Prostate gland (tissue), 2 donors: ENCODE measurements at regions not wholly inside any gene's neighbourhood (a gene's known extent, or its start where the extent isn't known, plus 50 kb on each side); places are given as distances from the start of the nearest gene placed in this dataset.

ENCODE experiments used
- POLR2A ChIP-seq: fragments of 450-650 bp; IDR thresholded peaks from one replicate; pipeline ENCODE4 v1.6.1; 2016; ENCODE audit warnings: antibody characterized with exemption, mild to moderate bottlenecking
- TF ChIP-seq, protein P1 (sequence below), 4 experiments: fragments of 200-600 bp in 2 of 4; fragments of 450-650 bp in 2 of 4; sonication (generic) in 2 of 4; IDR thresholded peaks; 1 replicate in 3 of 4; 2 replicates in 1 of 4; pipeline ENCODE4 v1.5.1; 2016 to 2019; ENCODE audit warnings: antibody characterized with exemption in 4 of 4, mild to moderate bottlenecking in 2 of 4, moderate library complexity in 2 of 4

DNA sequence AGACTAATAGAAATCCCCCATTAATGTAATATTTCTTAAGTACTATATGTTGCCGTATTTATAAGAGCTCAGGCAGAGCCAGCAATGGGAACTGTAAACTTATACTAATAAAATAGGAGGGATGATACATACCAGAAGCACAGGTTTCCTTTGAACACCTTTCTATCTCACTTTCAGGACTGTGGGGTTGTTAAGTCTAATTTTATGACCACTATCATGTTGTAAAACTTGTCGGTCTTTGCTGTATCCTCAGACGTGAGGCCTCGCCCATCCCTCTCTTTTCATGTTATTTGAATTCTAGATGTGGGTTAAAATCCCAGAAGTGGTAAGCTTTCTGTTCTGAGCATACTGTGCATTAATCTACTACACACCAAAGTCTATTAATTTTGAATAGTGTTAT, 1083.5 kb upstream of the TENM4 start:
- TF ChIP-seq, protein P1, sequence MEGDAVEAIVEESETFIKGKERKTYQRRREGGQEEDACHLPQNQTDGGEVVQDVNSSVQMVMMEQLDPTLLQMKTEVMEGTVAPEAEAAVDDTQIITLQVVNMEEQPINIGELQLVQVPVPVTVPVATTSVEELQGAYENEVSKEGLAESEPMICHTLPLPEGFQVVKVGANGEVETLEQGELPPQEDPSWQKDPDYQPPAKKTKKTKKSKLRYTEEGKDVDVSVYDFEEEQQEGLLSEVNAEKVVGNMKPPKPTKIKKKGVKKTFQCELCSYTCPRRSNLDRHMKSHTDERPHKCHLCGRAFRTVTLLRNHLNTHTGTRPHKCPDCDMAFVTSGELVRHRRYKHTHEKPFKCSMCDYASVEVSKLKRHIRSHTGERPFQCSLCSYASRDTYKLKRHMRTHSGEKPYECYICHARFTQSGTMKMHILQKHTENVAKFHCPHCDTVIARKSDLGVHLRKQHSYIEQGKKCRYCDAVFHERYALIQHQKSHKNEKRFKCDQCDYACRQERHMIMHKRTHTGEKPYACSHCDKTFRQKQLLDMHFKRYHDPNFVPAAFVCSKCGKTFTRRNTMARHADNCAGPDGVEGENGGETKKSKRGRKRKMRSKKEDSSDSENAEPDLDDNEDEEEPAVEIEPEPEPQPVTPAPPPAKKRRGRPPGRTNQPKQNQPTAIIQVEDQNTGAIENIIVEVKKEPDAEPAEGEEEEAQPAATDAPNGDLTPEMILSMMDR (IDR thresholded peaks at IDR 0.05) = no peak
- TF ChIP-seq POLR2A = no peak
